Pons (tissue), 1 donor: ENCODE measurements at regions not wholly inside any gene's neighbourhood (a gene's known extent, or its start where the extent isn't known, plus 50 kb on each side); places are given as distances from the start of the nearest gene placed in this dataset.
"Not testable (repeated sequence)": the region's sequence is repeated elsewhere in the genome, so short reads cannot be mapped to it uniquely, and the experiment has no call there.

ENCODE experiments used
- DNase-seq: peaks from one replicate; pipeline ENCODE4 v3.0.0-alpha.2; 2016; ENCODE audit warnings: low spot score

- DNase-seq = no peak
Measured at GRCh38 chr9:135173066-135173465, 85.6 kb downstream of the OLFM1 start.

- no peak for DNase-seq
Measured at GRCh38 chr9:135174248-135174647, 86.8 kb downstream of the OLFM1 start.

GRCh38 chr9:135174981-135175380 lies 87.5 kb downstream of the OLFM1 start:
- no peak for DNase-seq

GRCh38 chr9:135176284-135176683 lies 88.8 kb downstream of the OLFM1 start:
- no peak for DNase-seq

- DNase-seq = not testable (repeated sequence)
Measured at GRCh38 chr9:135177562-135177961, 90.1 kb downstream of the OLFM1 start.

GRCh38 chr9:135178498-135178897 lies 91.0 kb downstream of the OLFM1 start:
- DNase-seq = no peak

- DNase-seq = no peak
Measured at GRCh38 chr9:135179041-135179440, 91.6 kb downstream of the OLFM1 start.

- DNase-seq = no peak
Measured at GRCh38 chr9:135179976-135180375, 92.5 kb downstream of the OLFM1 start.

GRCh38 chr9:135180586-135180985 lies 93.1 kb downstream of the OLFM1 start:
- DNase-seq = no peak

GRCh38 chr9:135181336-135181735 lies 93.9 kb downstream of the OLFM1 start:
- DNase-seq = no peak

GRCh38 chr9:135181841-135182240 lies 94.4 kb downstream of the OLFM1 start:
- DNase-seq = not testable (repeated sequence)

GRCh38 chr9:135183069-135183468 lies 95.6 kb downstream of the OLFM1 start:
- no peak for DNase-seq

- DNase-seq = no peak
Measured at GRCh38 chr9:135183528-135184180, 96.2 kb downstream of the OLFM1 start.

GRCh38 chr9:135184181-135185053 lies 96.9 kb downstream of the OLFM1 start:
- no peak for DNase-seq

- DNase-seq = no peak
Measured at GRCh38 chr9:135185060-135185459, 97.6 kb downstream of the OLFM1 start.

- DNase-seq = no peak
Measured at GRCh38 chr9:135186248-135187164, 99.0 kb downstream of the OLFM1 start.

- DNase-seq = no peak
Measured at GRCh38 chr9:135187365-135187764, 99.9 kb downstream of the OLFM1 start.

GRCh38 chr9:135188681-135189151 lies 101.2 kb downstream of the OLFM1 start:
- no peak for DNase-seq

GRCh38 chr9:135189497-135189896 lies 102.0 kb downstream of the OLFM1 start:
- no peak for DNase-seq

- no peak for DNase-seq
Measured at GRCh38 chr9:135190789-135191577, 103.5 kb downstream of the OLFM1 start.

- DNase-seq = no peak
Measured at GRCh38 chr9:135192686-135193085, 105.2 kb downstream of the OLFM1 start.
